HG03521 (cell line): ENCODE measurements at regions not wholly inside any gene's neighbourhood (a gene's known extent, or its start where the extent isn't known, plus 50 kb on each side); places are given as distances from the start of the nearest gene placed in this dataset.
A peak's percentile ranks its signal among the peaks of the same experiment; 100 is the strongest.
"Not testable (repeated sequence)": the region's sequence is repeated elsewhere in the genome, so short reads cannot be mapped to it uniquely, and the experiment has no call there.

Source experiments
- ATAC-seq: cut with Tn5 transposase; IDR thresholded peaks from one replicate; pipeline ENCODE4 v1.9.1; 2021; ENCODE audit warnings: mild to moderate bottlenecking, moderate library complexity; ENCODE audit not compliant: unreplicated experiment

DNA sequence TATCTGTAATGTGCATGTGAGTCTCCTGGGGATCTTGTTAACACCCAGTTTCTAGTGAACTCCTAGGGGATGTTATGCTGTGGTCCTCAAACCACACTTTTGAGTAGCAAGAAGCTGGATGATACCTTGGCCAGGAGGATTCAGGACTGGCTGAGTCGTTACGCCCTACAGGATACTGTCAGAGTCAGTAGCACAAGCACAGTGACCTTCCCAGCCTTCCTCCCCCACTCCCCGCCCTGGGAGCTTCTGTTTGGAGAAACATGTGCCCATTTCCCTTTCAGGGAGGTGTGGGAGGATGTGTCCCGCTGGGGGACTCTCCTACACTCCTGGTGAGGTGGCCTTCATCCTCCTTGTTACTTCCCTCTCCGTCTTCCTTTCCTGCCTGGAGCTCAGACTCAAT is 76.4 kb upstream of the TRPM1 start:
- no peak for ATAC-seq

DNA sequence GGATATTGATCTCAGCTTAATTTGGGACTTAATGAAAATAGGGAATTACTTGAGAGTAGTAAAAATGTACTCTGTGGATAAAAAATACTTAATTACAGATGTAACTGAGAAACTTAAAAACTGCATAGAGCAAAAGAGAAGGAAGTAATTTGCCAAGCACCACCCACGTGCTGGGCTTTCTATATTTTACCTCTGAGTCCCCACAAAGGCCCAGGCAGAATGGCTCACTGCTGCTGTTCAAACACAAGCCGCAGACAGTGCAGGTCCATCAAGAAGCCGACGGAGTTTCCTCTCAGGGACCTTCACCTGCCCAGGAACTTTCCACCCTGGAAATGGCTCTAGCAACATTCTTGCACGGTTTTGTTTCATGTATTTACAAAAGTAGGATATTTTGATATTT is 77.2 kb upstream of the TRPM1 start:
- ATAC-seq: no peak

DNA sequence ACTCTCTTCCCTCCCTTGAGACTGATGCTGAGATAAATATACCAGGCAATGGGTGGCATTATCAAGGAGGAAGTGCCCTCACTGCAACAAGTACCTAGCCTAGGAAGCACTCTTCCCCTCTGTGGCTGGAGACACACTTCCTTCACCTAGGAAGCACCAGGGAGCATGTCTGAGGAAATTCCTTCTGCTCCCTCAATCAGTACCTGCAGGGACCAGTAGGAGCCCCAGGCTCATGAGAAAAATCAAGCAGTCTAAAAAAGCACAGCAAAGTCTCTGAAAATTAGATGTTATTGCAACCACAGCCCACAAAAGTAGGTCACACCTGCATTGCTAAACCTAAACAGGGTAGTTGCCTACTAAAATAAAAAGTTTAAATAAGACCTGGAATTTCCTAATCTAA is 78.2 kb upstream of the TRPM1 start:
- no peak for ATAC-seq

DNA sequence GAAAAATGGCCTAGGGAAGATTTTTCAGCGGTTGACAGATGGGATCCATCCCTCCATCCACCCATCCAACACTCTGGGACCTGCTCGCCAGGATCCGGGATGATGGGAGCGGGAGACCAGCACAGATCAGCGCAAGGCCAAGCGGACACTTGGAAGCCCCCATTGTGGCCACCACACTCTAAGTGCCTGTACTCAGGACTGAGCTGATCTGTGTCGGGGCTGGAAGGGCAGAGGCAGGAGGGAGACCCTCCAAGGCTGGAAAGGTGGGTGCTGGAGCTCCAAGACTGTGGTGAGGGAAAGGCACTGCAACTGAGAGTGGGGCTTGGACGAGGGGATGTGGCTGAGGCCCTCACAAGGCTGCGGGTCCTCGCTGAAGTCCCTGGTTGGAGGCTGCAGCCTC is 91.8 kb upstream of the TRPM1 start:
- no peak for ATAC-seq

DNA sequence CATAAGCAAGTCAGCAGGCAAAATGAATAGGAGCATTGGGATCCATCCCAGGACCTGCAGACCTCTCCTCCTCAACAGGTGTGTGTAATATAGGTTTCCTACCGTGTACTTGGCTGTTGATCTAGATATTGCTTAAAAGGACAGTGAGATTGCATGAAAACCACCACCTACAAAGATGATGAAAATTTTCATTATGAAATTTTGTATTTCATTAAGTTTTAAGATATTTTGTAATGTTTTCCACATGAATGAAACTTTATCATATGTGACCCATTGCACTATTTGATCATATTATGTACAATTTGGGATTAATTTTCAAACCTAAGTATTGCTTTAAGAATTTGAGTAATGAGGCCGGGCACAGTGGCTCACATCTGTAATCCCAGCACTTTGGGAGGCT is 94.3 kb upstream of the TRPM1 start:
- ATAC-seq: no peak

DNA sequence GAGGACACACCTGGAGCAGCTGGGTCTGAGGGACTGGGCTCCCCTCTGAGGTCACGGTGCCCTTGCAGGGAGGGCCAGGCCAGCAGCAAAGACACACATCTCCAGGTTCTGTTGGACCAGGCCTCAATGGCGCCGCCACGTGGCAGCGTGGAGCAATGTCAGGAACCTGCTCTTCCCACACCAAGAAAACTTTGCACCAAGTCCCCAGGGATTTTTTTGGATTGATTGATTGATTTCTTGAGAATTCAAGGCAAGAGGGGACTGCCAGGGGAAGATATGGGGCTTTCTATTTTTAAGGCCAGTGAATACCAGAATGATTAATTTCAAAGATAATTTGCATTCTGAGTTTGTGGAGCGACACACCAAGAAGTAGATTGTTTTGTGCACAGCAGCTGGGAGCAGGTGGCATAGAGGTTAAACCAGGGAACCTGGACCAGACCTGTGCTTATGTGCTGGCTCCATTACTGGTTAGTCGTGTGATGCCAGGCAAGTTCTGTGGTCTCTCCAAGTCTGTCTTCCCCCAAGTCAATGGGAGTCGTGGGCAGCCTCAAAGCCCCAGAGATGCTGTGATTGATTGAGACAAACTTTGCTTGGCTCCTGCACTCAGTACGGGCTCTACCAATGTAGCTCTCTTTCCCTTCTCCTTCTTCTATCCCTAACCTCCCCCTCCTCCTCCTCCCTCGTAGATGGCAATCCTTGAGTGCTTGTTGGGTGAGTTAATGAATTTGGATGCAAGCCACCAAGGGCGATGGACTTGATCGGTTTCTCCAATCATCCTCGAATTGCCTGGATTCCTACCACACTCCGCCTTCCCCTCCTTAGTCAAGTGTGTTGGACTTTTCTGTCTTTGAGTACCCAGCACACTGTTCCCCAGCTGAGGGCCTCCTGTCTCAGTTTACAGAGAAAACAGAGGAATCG is 96.2 kb upstream of the TRPM1 start:
- no peak for ATAC-seq

DNA sequence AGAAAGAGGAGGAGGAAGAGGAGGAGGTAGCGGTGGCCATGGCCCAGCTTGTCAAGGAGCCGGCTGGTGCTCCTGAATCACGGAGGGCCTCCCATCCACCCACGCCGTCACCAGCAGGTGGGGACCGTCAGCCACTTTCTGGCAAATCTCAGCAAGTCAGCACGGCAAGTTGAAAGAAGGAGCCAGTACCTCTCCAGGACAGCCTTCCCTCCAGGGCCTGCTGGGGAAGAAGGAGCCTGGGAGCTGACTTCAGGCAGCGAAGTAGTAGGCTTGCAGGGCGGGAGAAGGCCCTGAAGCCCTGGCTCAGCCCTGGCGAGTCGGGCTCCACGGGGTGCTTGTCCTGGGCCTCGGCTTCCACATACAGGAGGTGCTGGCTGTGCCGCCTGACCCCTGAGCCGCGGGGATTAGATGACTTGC is 99.2 kb upstream of the TRPM1 start:
- no peak for ATAC-seq

DNA sequence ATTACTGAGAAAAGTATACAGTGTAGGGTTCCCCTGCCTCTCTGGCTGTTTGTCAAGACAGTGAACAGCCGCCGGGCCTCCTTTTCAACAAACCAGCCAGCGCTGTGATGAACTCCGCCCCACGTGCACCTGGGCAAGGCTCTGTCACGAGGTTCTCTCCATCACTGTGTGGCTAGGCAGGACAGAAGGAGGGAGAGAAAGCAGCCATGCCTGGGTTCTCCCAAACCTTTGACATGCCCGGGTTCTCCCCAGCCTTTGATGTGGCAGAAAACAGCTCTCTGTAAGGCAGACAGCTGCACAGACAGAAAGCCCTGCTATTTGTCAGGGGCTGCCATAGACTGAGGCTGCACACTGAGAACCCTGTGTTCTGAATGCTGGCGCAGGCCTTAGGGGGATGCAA is 101.4 kb upstream of the TRPM1 start:
- ATAC-seq: no peak

DNA sequence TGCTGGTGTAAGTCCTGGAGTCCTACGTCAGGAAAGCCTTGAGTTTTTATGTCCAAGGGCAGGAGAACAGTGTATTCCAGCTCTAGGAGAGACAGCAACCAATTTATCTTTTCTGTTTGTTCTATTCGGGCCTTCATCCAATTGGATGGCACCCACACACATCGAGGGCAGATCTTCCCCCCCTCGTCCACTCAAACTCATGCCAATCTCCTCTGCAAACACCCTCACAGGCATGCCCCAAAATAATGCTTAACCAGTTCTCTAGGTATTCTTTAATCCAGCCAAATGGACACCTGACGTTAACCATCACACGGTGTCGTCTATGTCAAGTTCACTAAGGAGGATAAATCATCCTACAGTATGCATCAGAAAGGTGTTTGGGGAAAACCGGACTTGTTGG is 102.5 kb upstream of the TRPM1 start:
- no peak for ATAC-seq

DNA sequence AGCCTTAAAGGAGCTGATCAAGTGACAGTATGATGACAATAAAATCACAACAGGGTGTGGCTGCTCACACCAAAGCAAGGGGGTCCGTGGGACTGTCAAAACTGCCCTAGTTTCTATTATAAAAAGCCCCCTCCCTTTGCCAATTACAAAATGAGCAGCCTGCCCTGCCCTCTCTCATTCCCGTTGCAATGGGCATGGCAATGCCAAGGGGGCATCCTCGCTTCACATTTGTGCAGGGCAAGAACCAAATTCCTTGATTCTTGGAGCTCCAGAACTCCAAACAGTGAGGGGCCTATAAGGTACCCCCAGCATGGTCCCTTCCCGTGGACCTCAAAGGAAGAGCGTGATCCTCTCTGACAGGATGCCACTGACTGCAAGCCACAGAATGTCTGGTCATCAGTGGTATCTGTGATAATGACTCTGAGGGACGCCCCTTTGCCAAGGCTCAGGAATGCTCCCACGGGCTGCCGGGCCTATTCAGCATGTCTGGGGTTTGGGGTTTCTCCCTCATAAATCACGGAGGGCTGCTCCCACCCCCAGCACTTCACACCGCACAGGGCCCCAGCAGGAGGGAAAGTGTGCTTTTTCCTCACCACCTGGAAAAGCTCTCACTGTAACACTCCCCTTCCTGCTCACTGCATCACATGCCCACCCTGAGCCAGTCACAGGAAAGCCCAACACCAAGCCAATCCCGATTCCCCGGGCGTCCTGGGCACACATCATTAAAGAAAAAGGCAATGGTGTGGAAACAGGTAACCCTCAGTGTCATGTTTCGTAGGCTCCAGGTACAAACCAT is 105.1 kb upstream of the TRPM1 start:
- no peak for ATAC-seq

DNA sequence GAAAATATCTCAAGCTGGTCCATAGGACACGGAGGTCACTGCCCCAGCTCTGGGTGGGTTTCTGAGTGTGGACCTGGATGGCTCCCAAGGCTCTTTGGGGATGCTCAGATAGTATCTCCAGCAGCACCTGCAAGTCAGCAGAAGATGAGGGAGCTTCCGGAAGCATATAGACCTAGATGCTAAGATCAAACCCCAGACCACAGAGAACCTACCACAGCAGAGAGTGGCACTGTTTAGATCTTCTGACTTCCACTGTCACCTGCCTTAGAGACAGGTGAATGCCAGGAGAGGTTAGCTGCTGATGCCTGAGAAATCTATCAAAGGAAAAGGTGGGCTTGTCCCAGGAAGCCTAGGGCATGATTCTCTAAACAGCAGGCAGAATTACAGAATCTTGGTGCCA is 105.7 kb upstream of the TRPM1 start:
- no peak for ATAC-seq

DNA sequence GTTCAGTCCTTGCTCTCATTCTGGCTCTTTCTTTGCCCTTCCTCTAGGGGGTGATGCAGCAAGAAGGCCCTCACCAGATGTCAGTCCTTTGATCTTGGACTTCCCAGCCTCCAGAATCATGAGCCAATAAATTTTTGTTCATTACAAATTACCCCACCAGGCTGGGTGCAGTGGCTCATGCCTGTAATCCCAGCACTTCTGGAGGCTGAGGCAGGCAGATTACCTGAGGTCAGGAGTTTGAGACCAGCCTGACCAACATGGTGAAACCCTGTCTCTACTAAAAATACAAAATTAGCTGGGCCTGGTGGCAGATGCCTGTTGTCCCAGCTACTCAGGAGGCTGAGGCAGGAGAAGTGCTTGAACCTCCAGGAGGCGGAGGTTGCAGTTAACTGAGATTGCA is 106.3 kb upstream of the TRPM1 start:
- not testable (repeated sequence) for ATAC-seq

DNA sequence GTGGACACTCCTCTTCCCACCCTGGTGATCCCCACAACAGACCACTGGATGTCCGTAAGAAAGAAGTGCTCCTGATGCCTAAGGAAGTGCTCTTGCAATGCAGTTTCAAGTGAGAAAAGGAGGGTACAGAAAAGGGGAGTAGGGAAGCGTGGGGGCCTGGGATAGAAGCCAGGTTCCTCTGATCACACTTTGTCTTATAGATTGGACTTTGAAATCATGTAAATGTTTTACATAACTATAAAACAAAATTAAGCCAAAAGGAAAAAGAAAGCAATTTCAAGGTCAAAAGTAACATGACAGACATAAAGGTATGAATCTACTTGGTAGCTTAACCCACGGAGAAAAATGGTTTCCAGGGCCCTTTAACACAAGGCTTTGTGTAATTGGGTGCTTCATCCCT is 107.3 kb upstream of the TRPM1 start:
- ATAC-seq: no peak

DNA sequence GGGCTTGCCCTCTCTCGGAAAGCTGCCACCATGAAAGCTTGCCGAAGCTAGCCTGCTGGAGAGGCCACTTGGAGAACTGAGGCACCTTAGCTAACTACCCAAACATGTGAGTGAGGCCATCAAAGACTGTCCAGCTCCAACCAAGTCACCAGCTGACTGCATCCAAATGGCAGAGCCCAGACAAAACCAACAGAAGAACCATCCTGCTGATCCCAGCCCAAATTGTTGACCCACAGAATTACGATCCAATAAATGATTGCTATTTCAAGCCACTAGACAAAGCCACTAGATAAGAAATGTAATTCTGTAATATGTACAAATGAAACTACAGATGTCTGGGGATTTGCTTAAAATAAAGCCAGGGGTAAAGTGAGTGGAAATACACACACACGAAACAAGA is 109.8 kb upstream of the TRPM1 start:
- ATAC-seq: no peak

DNA sequence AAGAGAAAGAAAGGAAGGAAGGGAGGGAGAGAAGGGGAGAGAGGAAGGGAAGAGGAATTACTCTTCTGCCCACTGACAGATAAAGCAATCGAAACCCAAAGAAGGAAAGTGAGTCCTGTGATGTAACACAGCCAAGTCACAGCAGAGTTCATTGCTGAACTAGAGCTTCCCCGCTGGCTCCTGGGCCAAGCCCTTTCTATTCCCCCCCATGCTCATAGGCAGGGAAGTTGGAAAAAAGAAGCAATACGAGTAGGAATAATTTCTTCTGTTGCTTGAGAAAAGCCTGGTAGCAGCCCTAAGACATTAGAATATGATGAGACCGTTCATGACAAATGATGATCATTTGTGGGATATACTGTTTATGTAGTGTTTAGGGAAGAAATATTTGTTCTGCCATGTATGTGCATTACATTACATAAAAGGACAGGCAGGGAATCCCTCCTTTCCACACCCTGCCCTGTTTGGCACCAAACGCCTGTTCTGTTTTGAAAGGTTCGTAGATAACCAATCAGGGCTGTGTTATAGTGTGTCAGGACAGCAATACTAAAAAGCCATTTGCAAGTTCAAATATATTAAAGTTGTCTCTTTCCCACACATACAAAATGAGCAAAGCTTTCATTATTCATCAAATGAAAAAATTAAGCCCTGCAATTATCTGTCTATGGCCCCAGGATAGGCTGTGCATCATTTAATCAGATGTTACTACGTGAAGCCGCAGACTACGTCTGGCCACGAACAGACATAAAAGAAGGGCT is 111.0 kb upstream of the TRPM1 start:
- ATAC-seq: no peak

DNA sequence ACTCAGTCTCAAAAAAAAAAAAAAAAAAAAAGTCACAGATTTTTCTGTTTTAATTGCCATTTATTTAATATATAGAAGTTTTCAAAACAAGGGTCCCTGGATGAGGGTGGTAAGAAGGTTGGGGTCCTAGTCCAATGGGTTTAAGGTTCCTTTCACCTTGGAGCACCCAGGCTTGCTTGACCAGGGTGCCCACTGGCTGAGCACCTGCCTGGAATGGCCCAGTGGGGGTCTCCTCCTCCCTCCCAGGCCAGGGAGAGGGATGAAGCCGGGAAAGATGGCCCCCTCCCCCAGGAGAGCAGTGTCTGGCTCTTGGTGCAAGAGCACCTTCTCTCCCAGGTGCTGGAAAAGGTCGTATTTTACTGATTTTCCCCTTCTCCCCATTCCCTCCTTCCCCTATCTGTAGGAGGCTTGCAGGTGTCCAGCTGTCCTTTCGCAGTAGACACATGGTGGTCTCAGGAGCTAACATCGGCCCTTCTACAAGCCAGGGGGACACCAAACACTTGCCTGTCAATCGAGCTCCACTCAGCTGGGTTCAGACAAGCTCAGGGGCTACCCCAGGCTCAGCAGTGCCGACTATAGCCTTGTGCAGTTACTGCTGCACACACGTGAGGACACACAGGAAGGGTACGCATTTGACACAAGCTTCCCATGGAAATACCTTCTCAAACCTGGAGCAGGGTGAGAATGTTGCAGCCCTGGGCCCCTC is 112.3 kb upstream of the KLF13 start:
- ATAC-seq: no peak

DNA sequence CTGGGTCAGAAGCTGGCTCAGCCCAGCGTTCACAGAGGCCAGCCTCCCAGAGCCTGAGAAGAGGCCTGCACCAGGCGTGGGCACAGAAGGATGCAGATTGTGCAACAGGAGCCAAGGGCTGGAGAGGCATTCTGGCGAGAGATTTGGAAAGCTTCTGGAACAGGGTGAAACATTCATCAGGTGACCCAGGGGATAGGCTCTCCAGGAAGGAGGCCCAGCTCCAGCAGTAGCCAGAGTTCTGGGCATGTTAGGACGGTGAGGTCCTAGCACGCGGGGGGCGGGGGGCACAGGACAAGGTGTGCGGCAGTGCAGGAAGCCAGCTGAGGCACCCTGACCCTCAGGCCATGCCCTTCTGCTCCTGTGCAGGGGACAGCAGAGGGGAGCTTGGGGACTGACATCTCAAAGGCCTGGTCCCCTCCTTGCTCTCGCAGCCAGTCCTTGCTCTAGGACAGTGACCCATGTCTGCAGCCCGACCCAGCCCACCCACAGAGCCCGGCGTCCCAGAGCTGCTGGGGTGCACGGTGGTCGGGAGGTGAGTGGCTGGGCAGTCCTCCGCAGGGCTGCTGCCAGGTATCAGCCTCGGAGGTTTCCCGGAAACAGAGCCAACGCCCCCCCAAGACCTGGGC is 111.7 kb upstream of the KLF13 start:
- no peak for ATAC-seq

DNA sequence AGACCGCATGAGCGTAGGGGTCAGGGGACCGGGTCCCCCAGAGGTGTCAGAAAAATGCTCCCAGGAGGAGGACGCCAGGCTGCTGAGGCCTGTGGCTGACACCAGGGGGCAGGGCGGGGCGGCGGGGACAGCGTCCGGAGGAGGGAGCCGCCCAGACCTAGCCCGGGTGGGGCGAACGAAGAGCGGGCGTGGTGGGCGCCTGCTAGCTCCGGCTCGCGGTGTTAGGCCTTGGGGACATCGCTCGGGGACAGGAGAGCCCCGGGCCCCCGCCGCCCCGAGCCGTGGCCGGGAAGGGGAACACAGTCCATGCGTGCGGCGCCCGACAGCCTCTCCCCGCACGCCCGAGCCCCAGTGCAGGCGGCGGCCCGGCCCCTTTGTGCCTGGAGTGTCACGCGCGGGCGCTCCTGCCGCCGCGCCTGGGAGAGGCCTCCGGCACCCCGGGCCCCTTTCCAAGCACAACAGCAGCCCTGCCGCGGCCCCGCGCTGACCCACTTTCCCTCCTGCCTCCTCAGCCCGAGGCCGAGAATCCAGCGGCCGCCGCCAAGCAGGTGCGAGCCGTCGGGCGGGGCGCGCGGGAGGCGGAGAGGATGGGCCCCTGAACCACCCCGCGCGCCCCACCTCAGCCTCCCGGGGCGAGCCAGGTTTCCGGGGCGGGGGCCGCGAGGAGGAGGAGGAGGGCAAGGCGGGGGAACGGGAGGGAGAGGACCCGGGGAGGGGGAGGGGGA is 111.0 kb upstream of the KLF13 start:
- peak; percentile 69 for ATAC-seq

DNA sequence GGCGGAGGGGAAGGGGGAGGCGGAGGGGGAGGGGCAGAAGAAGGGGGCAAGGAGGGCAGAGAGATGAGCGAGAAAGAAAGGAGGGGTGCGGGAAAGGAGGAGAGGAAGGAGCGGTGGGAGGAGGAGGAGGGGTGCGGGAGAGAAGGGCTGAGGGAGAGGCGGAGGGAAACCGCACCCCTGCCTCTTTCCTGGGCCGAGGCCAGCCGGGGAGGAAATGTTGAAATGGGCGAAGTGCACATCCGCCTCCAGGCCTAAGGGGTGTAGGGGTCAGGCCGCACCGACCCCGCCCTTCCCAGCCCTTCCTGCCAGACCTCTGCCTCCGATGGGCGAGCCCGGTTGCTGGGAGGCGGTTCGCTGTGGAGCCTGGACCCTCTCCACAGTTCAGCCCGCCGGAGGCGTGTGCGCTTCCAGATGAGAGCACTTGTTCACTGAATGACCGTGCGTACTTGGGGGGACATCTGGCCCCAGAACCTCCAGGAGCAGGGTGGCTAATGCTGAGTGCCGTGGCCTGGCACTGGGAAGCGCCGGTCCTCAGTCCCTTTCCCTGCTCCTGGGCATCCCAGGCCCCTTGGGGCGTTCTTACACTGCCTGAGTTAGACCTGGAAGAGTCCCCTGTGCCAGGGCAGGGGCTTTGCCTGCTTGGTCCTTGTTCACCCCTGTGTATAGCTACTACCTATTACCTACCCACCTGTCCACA is 110.3 kb upstream of the KLF13 start:
- ATAC-seq: peak; percentile 31
